ENCODE measurements at regions not wholly inside any gene's neighbourhood (a gene's known extent, or its start where the extent isn't known, plus 50 kb on each side); places are given as distances from the start of the nearest gene placed in this dataset.
"Not testable (repeated sequence)": the region's sequence is repeated elsewhere in the genome, so short reads cannot be mapped to it uniquely, and the experiment has no call there.

DNA sequence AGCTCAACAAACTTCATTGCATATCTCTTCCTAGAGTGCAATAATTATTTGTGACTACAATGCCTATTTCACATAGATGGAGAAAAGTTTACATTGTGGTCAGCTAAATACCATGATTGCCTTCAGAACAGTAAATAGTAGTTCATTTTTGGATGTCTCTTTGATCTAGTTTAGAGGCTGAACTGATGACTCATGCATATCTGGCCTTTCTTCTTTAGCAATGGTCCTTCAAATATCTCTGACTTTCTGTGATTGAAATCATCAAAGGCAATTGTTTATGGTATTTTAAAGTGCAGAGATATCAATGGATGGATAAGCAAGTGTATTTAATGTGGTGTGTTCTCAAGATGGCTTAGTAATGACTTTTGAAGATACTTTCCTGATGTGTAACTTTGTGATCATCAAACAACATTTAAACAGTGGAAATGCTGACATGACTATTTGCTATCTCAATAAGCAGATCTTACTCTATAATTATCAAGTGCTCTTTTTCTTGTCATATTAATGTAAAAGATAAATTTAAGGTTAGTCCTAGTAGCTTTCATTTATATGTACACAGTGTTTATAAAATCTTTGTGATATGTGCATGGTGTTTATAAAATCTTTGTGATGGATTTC, 523.7 kb upstream of the SLC35B3 start:
- no peak for DNase-seq
- Mint-ChIP-seq H3K4me3 (no peak overlapping the region), H3K27ac (no peak overlapping the region), H3K9me3 (no peaks in the 10 kb centered on the region), H3K36me3 (ENCODE audit: low read depth) (no peaks in the 10 kb centered on the region), H3K27me3 (no peaks in the 10 kb centered on the region), H3K4me1 (no peaks in the 10 kb centered on the region)
- ChIA-PET CTCF (no interaction called here), POLR2A (no interaction called here)

DNA sequence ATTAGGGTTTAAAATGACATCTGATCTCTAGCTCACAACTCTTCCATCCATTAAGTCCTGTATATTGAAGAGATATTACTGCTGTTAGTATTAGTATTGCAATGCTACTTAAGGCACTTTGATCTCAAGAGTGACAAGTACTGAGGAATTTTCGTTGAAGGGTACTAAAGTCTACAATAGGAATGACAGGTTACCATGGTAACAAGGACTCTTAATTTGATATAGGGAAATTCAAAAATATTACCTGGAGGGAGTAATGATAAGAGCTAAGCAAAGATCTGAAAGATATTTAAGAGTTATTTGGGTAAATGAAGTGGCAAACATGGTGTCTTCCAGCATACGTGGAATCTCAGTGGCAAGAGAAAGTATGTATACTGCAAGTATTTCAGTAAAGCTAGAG, 518.0 kb upstream of the SLC35B3 start:
- CTCF ChIA-PET, result no interaction called here
- H3K27me3 Mint-ChIP-seq, result no peaks in the 10 kb centered on the region
- no peak overlapping the region for H3K27ac Mint-ChIP-seq
- POLR2A ChIA-PET, result no interaction called here
- no peak for DNase-seq
- H3K4me3 Mint-ChIP-seq, result no peak overlapping the region
- no peaks in the 10 kb centered on the region for H3K36me3 Mint-ChIP-seq (ENCODE audit: low read depth)
- H3K9me3 Mint-ChIP-seq, result no peaks in the 10 kb centered on the region
- no peaks in the 10 kb centered on the region for H3K4me1 Mint-ChIP-seq

DNA sequence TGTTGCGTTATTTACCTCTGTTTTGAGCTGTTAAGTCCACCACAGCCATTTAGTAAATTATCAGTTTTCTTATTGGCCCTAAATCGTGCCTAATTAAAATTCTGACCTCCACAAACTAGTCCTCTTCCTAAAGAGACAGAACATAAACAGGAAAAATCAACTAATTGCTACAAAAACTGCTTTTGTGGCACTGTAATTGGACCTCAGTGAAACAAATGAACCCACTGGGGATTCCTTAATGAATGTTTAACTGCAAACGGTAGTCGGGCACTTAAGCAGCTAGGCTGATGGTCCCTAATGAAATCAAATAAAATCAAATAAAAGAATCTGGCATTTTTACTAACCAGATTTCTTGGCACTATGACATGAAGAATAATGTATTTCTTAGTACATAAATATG, 513.4 kb upstream of the SLC35B3 start:
- ChIA-PET CTCF (no interaction called here), POLR2A (no interaction called here)
- DNase-seq, result no peak
- no peak overlapping the region for H3K4me3 Mint-ChIP-seq
- H3K9me3 Mint-ChIP-seq, result no peaks in the 10 kb centered on the region
- H3K27ac Mint-ChIP-seq, result no peak overlapping the region
- H3K27me3 Mint-ChIP-seq, result no peaks in the 10 kb centered on the region
- H3K36me3 Mint-ChIP-seq (ENCODE audit: low read depth), result no peaks in the 10 kb centered on the region
- H3K4me1 Mint-ChIP-seq, result no peaks in the 10 kb centered on the region

DNA sequence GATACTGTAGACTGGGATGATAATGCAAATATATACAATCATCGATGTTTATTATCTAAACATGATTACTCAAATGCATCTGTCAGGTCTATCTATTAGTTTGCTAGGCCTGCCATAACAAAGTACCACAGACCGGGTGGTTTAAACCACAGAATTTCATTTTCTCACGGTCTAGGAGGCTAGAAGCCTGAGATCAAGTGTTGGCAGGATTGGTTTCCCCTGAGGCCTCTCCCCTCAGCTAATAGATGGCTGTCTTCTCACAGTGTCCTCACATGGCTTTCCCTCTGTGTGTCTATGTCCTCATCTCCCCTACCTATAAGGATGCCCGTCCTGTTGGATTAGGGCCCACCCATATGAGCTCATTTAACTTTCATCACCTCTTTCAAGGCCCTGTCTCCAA, 512.6 kb upstream of the SLC35B3 start:
- H3K4me3 Mint-ChIP-seq, result no peak overlapping the region
- no peak for DNase-seq
- no peaks in the 10 kb centered on the region for H3K9me3 Mint-ChIP-seq
- H3K36me3 Mint-ChIP-seq (ENCODE audit: low read depth), result no peaks in the 10 kb centered on the region
- H3K27ac Mint-ChIP-seq, result no peak overlapping the region
- no peaks in the 10 kb centered on the region for H3K27me3 Mint-ChIP-seq
- CTCF ChIA-PET, result no interaction called here
- no peaks in the 10 kb centered on the region for H3K4me1 Mint-ChIP-seq
- POLR2A ChIA-PET, result no interaction called here

DNA sequence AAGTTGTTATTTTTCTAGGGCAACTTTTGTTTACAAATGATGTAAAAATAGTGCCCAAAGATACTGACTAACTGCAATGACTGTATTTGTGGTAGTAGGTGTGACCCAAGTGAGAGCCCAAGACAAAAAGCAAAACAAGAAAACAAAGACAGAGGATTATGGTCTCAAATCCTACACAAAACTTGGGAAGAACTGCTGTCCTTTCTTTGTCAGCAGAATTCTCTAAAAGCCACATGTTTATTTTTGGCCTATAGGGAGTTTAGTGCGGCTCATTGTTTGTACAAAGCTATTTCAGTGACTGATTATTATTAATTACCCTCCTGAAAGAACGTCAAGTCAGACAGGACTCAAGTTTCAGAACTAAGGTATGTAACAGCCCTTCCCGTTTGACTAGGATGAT, 509.2 kb upstream of the SLC35B3 start:
- Mint-ChIP-seq H3K4me3 (no peak overlapping the region), H3K4me1 (no peaks in the 10 kb centered on the region), H3K36me3 (ENCODE audit: low read depth) (no peaks in the 10 kb centered on the region), H3K27ac (no peak overlapping the region), H3K9me3 (no peaks in the 10 kb centered on the region), H3K27me3 (no peaks in the 10 kb centered on the region)
- POLR2A ChIA-PET, result no interaction called here
- no peak for DNase-seq
- CTCF ChIA-PET, result no interaction called here

DNA sequence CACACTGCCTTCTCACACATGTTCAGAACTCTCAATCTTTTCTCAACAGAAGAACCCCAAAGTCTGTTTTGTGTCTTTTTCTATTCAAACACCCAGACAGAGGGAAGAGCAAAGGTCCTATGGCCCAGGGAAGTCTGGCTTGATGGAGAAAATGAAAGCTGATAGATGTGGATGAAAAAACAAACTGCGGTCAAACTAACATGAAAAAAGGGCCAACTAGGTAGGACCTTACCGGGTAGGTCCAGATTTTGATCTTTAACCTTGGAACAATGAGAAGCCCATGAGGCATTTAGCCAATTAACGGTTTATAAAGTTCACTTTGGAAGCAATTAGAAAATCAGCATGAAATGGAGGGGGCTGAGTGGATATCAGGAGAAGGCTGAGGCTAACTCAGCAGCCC, 507.7 kb upstream of the SLC35B3 start:
- no peak overlapping the region for H3K4me3 Mint-ChIP-seq
- POLR2A ChIA-PET, result no interaction called here
- no peak overlapping the region for H3K27ac Mint-ChIP-seq
- no peaks in the 10 kb centered on the region for H3K4me1 Mint-ChIP-seq
- H3K27me3 Mint-ChIP-seq, result no peaks in the 10 kb centered on the region
- no peaks in the 10 kb centered on the region for H3K9me3 Mint-ChIP-seq
- no peak for DNase-seq
- H3K36me3 Mint-ChIP-seq (ENCODE audit: low read depth), result no peaks in the 10 kb centered on the region
- CTCF ChIA-PET, result no interaction called here

DNA sequence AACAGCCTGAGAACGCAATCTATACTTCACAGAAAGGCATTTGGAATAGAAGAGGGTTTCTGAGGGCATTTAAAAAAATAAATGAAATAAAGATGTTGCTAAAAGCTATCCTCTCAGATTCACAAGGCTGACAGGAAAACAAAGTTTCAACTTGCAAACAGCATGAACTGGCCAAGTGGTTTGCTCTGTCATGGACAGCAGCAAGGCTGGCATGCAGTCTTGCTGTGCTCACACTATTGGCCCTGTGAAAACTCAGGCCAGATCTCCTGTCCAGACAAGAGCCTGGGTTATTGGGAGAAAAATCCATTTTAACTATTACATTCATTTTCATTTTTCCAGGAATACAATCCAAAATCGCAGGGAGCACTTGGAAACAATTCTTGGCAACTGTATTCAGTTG, 506.2 kb upstream of the SLC35B3 start:
- no peaks in the 10 kb centered on the region for H3K9me3 Mint-ChIP-seq
- no peak overlapping the region for H3K4me3 Mint-ChIP-seq
- H3K27ac Mint-ChIP-seq, result no peak overlapping the region
- no peak for DNase-seq
- ChIA-PET CTCF (no interaction called here), POLR2A (no interaction called here)
- H3K4me1 Mint-ChIP-seq, result no peaks in the 10 kb centered on the region
- H3K36me3 Mint-ChIP-seq (ENCODE audit: low read depth), result no peaks in the 10 kb centered on the region
- H3K27me3 Mint-ChIP-seq, result no peaks in the 10 kb centered on the region

DNA sequence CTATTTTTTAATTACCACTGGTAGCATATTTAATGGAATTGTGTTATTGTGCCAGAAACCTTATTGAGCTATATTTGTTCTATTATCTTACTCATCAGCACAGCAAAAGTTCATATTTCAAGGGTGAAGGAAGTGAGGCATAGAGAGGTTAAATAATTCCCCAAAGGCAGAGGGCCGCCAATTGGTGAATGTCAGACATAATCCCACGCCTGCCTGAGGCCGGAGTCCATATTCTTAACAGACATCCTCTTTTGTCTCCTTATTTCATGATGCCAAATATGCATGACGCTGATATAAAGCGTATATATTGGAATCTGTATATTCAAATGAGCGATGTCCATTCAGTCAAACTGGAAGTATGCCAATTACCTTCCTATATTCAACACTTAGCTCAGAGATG, 505.0 kb upstream of the SLC35B3 start:
- CTCF ChIA-PET, result no interaction called here
- H3K4me1 Mint-ChIP-seq, result no peaks in the 10 kb centered on the region
- POLR2A ChIA-PET, result no interaction called here
- no peak for DNase-seq
- no peak overlapping the region for H3K4me3 Mint-ChIP-seq
- H3K27me3 Mint-ChIP-seq, result no peaks in the 10 kb centered on the region
- no peak overlapping the region for H3K27ac Mint-ChIP-seq
- no peaks in the 10 kb centered on the region for H3K9me3 Mint-ChIP-seq
- no peaks in the 10 kb centered on the region for H3K36me3 Mint-ChIP-seq (ENCODE audit: low read depth)

DNA sequence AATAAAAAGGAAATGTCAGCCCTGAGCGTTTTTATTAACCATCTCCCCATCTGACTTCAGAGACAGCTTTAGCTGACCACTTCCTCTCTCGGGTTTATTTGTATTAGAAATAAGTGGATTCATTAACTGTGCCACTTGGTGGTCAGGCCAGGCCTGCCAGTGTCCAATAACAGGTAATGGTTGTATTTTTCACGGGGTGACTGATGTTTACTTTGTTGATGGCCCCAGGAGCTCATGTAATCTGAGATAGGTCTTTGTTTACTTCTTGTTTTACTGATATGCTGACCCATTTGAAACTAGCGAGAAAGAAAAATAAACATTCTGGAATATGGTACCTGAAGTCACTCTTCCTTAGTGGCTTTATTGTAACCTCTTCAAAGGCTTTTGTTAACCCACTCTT, 504.3 kb upstream of the SLC35B3 start:
- Mint-ChIP-seq H3K36me3 (ENCODE audit: low read depth) (no peaks in the 10 kb centered on the region), H3K9me3 (no peaks in the 10 kb centered on the region), H3K4me1 (no peaks in the 10 kb centered on the region), H3K27me3 (no peaks in the 10 kb centered on the region), H3K4me3 (no peak overlapping the region), H3K27ac (no peak overlapping the region)
- CTCF ChIA-PET, result no interaction called here
- POLR2A ChIA-PET, result no interaction called here
- DNase-seq, result no peak

DNA sequence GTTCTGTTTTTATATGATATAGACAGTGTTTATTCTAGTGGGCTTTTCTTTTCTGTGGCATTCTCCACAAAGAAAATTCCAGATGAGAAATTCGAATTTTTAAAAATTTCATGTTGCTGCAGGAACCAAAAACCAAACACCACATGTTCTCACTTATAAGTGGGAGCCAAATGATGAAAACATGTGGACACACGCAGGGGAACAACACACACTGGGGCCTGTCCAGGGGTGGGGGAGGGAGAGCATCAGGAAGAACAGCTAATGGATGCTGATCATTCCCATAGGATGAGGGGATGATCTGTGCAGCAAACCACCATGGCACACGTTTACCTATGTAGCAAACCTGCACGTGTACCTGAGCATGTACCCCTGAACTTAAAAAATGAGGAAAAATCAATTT, 499.0 kb upstream of the SLC35B3 start:
- DNase-seq, result no peak
- H3K9me3 Mint-ChIP-seq, result no peaks in the 10 kb centered on the region
- no peak overlapping the region for H3K4me3 Mint-ChIP-seq
- no peaks in the 10 kb centered on the region for H3K27me3 Mint-ChIP-seq
- H3K27ac Mint-ChIP-seq, result no peak overlapping the region
- no peaks in the 10 kb centered on the region for H3K36me3 Mint-ChIP-seq (ENCODE audit: low read depth)
- CTCF ChIA-PET, result no interaction called here
- H3K4me1 Mint-ChIP-seq, result no peaks in the 10 kb centered on the region
- POLR2A ChIA-PET, result no interaction called here

DNA sequence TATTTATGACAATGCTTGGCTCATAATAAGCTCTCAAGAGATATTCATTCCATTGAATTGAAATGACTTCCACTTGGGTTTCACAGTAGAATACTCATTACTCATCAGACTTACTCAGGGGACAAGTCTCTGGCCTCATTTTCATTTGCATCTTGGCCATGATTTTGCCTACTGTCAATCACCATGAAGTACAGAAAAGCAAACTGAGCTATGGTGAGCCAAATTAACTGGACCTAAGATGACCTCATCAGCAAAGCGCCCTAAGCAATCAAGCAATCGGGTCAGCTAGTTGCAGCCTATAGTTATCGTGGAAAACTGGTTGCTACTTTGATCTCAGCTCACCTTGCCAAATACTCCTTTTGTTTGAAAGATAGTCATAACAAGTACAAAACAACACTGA, 494.7 kb upstream of the SLC35B3 start:
- no peaks in the 10 kb centered on the region for H3K4me1 Mint-ChIP-seq
- no peak overlapping the region for H3K4me3 Mint-ChIP-seq
- CTCF ChIA-PET, result no interaction called here
- H3K36me3 Mint-ChIP-seq (ENCODE audit: low read depth), result no peaks in the 10 kb centered on the region
- DNase-seq, result no peak
- no peaks in the 10 kb centered on the region for H3K9me3 Mint-ChIP-seq
- POLR2A ChIA-PET, result no interaction called here
- no peak overlapping the region for H3K27ac Mint-ChIP-seq
- H3K27me3 Mint-ChIP-seq, result no peaks in the 10 kb centered on the region

DNA sequence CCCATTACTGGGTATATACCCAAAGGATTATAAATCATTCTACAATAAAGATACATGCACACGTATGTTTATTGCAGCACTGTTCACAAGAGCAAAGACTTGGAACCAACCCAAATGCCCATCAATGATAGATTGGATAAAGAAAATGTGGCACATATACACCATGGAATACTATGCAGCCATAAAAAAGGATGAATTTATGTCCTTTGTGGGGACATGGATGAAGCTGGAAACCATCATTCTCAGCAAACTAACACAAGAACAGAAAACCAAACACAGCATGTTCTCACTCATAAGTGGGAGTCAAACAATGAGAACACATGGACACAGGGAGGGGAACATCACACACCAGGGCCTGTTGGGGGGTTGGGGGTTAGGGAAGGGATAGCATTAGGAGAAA, 484.9 kb upstream of the SLC35B3 start:
- H3K9me3 Mint-ChIP-seq; H3K27me3 Mint-ChIP-seq; DNase-seq; CTCF ChIA-PET; H3K4me3 Mint-ChIP-seq; POLR2A ChIA-PET; H3K27ac Mint-ChIP-seq; H3K36me3 Mint-ChIP-seq (ENCODE audit: low read depth); H3K4me1 Mint-ChIP-seq: not testable (repeated sequence)

DNA sequence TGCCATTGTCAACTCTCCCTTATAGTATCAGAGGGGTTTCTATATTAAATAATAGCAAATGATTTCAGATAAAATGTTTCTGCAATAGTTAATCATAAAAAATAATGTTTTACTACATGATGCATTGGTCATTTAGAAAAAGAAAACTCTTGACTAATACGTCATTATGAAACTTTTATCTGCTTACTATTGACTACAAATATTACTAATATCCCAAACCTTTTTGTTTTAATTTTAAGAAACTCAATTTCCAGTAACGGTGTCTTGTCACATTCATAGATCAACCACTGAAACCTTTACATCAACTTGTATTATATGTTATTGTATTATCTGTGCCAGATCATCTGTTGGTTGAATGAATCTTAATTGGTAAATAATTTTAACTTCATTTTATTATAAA, 482.9 kb upstream of the SLC35B3 start:
- CTCF ChIA-PET, result no interaction called here
- no peaks in the 10 kb centered on the region for H3K4me1 Mint-ChIP-seq
- POLR2A ChIA-PET, result no interaction called here
- no peak overlapping the region for H3K4me3 Mint-ChIP-seq
- H3K36me3 Mint-ChIP-seq (ENCODE audit: low read depth), result no peaks in the 10 kb centered on the region
- peaks cover 1% of the 10 kb centered on the region for H3K9me3 Mint-ChIP-seq
- no peaks in the 10 kb centered on the region for H3K27me3 Mint-ChIP-seq
- no peak overlapping the region for H3K27ac Mint-ChIP-seq
- DNase-seq, result no peak

DNA sequence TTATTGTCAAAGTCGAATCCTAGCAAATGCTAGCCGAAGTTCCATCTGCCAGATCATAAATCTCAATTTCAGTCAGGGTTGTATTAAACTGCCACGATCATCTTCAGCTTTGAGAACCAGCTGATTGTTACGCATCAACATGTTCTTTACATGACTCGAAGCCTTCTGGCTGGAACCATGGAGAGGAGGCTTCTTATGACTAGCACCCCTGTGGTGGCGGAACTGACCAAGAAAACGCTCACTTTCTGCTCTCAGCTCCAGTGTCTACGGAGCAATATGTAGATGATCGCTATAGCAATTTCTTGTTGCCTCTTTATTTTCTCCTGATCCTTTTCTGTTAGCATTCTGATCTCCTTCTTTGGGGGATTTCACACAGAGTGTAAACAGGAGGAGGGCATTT, 479.4 kb upstream of the SLC35B3 start:
- Mint-ChIP-seq H3K36me3 (ENCODE audit: low read depth) (no peaks in the 10 kb centered on the region), H3K27me3 (no peaks in the 10 kb centered on the region), H3K9me3 (peaks cover 4% of the 10 kb centered on the region), H3K4me3 (no peak overlapping the region), H3K4me1 (no peaks in the 10 kb centered on the region), H3K27ac (no peak overlapping the region)
- POLR2A ChIA-PET, result no interaction called here
- CTCF ChIA-PET, result no interaction called here
- no peak for DNase-seq

DNA sequence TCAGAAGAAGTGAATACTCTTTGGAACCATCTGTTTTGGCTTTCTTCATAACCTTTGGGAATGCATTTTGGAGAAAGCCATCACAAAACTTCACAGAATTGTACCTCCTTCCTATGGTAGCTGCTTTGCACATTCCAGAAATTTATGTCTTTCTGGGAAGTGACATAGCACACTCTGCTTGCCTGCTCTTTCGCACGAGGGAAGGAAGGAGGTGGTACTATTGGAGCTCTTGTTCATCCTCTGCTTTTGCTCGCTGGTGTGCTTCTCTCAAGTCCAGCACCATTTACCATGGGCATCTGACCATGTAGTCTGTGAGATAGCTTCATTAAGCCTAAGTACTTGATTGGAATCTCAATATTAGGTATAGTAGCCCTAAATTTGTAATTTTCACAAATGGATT, 473.3 kb upstream of the SLC35B3 start:
- Mint-ChIP-seq H3K4me3 (no peak overlapping the region), H3K9me3 (peaks cover 4% of the 10 kb centered on the region), H3K36me3 (ENCODE audit: low read depth) (no peaks in the 10 kb centered on the region), H3K27me3 (no peaks in the 10 kb centered on the region), H3K27ac (no peak overlapping the region), H3K4me1 (no peaks in the 10 kb centered on the region)
- no peak for DNase-seq
- CTCF ChIA-PET, result no interaction called here
- POLR2A ChIA-PET, result no interaction called here

Data from activated CD4-positive, alpha-beta T cell treated with anti-CD3 and anti-CD28 coated beads, Interleukin-2, amount 10 ng/mL, durations not matched to agents 7 days and 5 days (primary cell).